ENCODE measurements at regions not wholly inside any gene's neighbourhood (a gene's known extent, or its start where the extent isn't known, plus 50 kb on each side); places are given as distances from the start of the nearest gene placed in this dataset.

- H3K36me3 ChIP-seq (ENCODE audit: insufficient read depth, low read length), result no peaks in the 10 kb centered on the region
- H3K4me2 ChIP-seq (ENCODE audit: insufficient read depth, low read length), result no peak overlapping the region
- no peak overlapping the region for H3K9ac ChIP-seq (ENCODE audit: low read depth, low read length)
- no peaks in the 10 kb centered on the region for H4K20me1 ChIP-seq (ENCODE audit: insufficient read depth, low read length)
- no peaks in the 10 kb centered on the region for H3K9me3 ChIP-seq (ENCODE audit: insufficient read depth, low read length, severe bottlenecking)
- no peaks in the 10 kb centered on the region for H3K27me3 ChIP-seq (ENCODE audit: insufficient read depth, low read length, poor library complexity)
- no peak overlapping the region for H3K4me3 ChIP-seq (ENCODE audit: low read depth in 1 of 2, low read length in 2 of 2)
- peaks cover 4% of the 10 kb centered on the region; the same call in 1 of the 2 replicates for H3K4me1 ChIP-seq (ENCODE audit: insufficient read depth, low read length)
- H2AFZ ChIP-seq (ENCODE audit: low read depth, low read length), result no peak overlapping the region
- ATAC-seq (ENCODE audit: insufficient read depth, low read depth) (no peak), DNase-seq (no peak)
- H3K79me2 ChIP-seq (ENCODE audit: insufficient read depth, low read length), result no peaks in the 10 kb centered on the region
- H3K27ac ChIP-seq (ENCODE audit: low read length), result no peak overlapping the region
- TF ChIP-seq EZH2 (IDR thresholded peaks at IDR 0.05; ENCODE audit: borderline replicate concordance, low read depth, low read length, severe bottlenecking), result no peak
- TF ChIP-seq CTCF (IDR thresholded peaks at IDR 0.05; ENCODE audit: borderline replicate concordance, extremely low read depth, low read length, poor library complexity, severe bottlenecking), result no peak
Measured at GRCh38 chr5:27571681-27572080, 533.3 kb upstream of the CDH9 start.

GRCh38 chr5:27568811-27569210, 530.4 kb upstream of the CDH9 start:
- Histone ChIP-seq H3K9me3 (ENCODE audit: insufficient read depth, low read length, severe bottlenecking) (no peaks in the 10 kb centered on the region), H3K27ac (ENCODE audit: low read length) (no peak overlapping the region), H3K27me3 (ENCODE audit: insufficient read depth, low read length, poor library complexity) (no peaks in the 10 kb centered on the region), H4K20me1 (ENCODE audit: insufficient read depth, low read length) (no peaks in the 10 kb centered on the region), H3K79me2 (ENCODE audit: insufficient read depth, low read length) (no peaks in the 10 kb centered on the region), H3K36me3 (ENCODE audit: insufficient read depth, low read length) (no peaks in the 10 kb centered on the region), H3K4me3 (ENCODE audit: low read depth in 1 of 2, low read length in 2 of 2) (no peak overlapping the region), H3K9ac (ENCODE audit: low read depth, low read length) (no peak overlapping the region), H3K4me2 (ENCODE audit: insufficient read depth, low read length) (no peak overlapping the region), H3K4me1 (ENCODE audit: insufficient read depth, low read length) (peaks cover 3% of the 10 kb centered on the region; the same call in 1 of the 2 replicates), H2AFZ (ENCODE audit: low read depth, low read length) (no peak overlapping the region)
- DNase-seq (no peak), ATAC-seq (ENCODE audit: insufficient read depth, low read depth) (no peak)
- no peak for TF ChIP-seq CTCF (IDR thresholded peaks at IDR 0.05; ENCODE audit: borderline replicate concordance, extremely low read depth, low read length, poor library complexity, severe bottlenecking)
- no peak for TF ChIP-seq EZH2 (IDR thresholded peaks at IDR 0.05; ENCODE audit: borderline replicate concordance, low read depth, low read length, severe bottlenecking)

GRCh38 chr5:27561408-27561807, 523.0 kb upstream of the CDH9 start:
- Histone ChIP-seq H3K4me2 (ENCODE audit: insufficient read depth, low read length) (no peak overlapping the region), H3K27ac (ENCODE audit: low read length) (no peak overlapping the region), H4K20me1 (ENCODE audit: insufficient read depth, low read length) (no peaks in the 10 kb centered on the region), H3K9ac (ENCODE audit: low read depth, low read length) (no peak overlapping the region), H3K36me3 (ENCODE audit: insufficient read depth, low read length) (no peaks in the 10 kb centered on the region), H2AFZ (ENCODE audit: low read depth, low read length) (no peak overlapping the region), H3K4me3 (ENCODE audit: low read depth in 1 of 2, low read length in 2 of 2) (no peak overlapping the region), H3K4me1 (ENCODE audit: insufficient read depth, low read length) (no peaks in the 10 kb centered on the region), H3K27me3 (ENCODE audit: insufficient read depth, low read length, poor library complexity) (no peaks in the 10 kb centered on the region), H3K9me3 (ENCODE audit: insufficient read depth, low read length, severe bottlenecking) (no peaks in the 10 kb centered on the region), H3K79me2 (ENCODE audit: insufficient read depth, low read length) (no peaks in the 10 kb centered on the region)
- no peak for ATAC-seq (ENCODE audit: insufficient read depth, low read depth)
- TF ChIP-seq CTCF (IDR thresholded peaks at IDR 0.05; ENCODE audit: borderline replicate concordance, extremely low read depth, low read length, poor library complexity, severe bottlenecking) (no peak), EZH2 (IDR thresholded peaks at IDR 0.05; ENCODE audit: borderline replicate concordance, low read depth, low read length, severe bottlenecking) (no peak)
- DNase-seq, result no peak

GRCh38 chr5:27548484-27548883, 510.1 kb upstream of the CDH9 start:
- no peaks in the 10 kb centered on the region for H3K36me3 ChIP-seq (ENCODE audit: insufficient read depth, low read length)
- no peaks in the 10 kb centered on the region for H3K9me3 ChIP-seq (ENCODE audit: insufficient read depth, low read length, severe bottlenecking)
- no peaks in the 10 kb centered on the region for H4K20me1 ChIP-seq (ENCODE audit: insufficient read depth, low read length)
- no peak overlapping the region for H3K9ac ChIP-seq (ENCODE audit: low read depth, low read length)
- H3K79me2 ChIP-seq (ENCODE audit: insufficient read depth, low read length), result no peaks in the 10 kb centered on the region
- H3K4me1 ChIP-seq (ENCODE audit: insufficient read depth, low read length), result no peaks in the 10 kb centered on the region
- no peaks in the 10 kb centered on the region for H3K27me3 ChIP-seq (ENCODE audit: insufficient read depth, low read length, poor library complexity)
- DNase-seq (no peak), ATAC-seq (ENCODE audit: insufficient read depth, low read depth) (no peak)
- H3K4me2 ChIP-seq (ENCODE audit: insufficient read depth, low read length), result no peak overlapping the region
- TF ChIP-seq CTCF (IDR thresholded peaks at IDR 0.05; ENCODE audit: borderline replicate concordance, extremely low read depth, low read length, poor library complexity, severe bottlenecking), result no peak
- TF ChIP-seq EZH2 (IDR thresholded peaks at IDR 0.05; ENCODE audit: borderline replicate concordance, low read depth, low read length, severe bottlenecking), result no peak
- no peak overlapping the region for H3K4me3 ChIP-seq (ENCODE audit: low read depth in 1 of 2, low read length in 2 of 2)
- H2AFZ ChIP-seq (ENCODE audit: low read depth, low read length), result no peak overlapping the region
- H3K27ac ChIP-seq (ENCODE audit: low read length), result no peak overlapping the region

Data from DND-41 (cell line).